Neural cell (in vitro differentiated cells): ENCODE measurements at regions not wholly inside any gene's neighbourhood (a gene's known extent, or its start where the extent isn't known, plus 50 kb on each side); places are given as distances from the start of the nearest gene placed in this dataset.

ENCODE experiments used
- H2AFZ ChIP-seq: fragments of 200-600, 300-800 bp; sonication (generic), shearing (Covaris generic); 2 replicates; pipeline ENCODE4 v1.6.0; 2014; ENCODE audit warnings: low read depth, mild to moderate bottlenecking, antibody characterized with exemption, low read length, moderate library complexity
- H3F3A ChIP-seq: fragments of 200-600 bp; shearing (Covaris generic); 2 replicates; pipeline ENCODE4 v1.6.1; 2016; ENCODE audit warnings: mild to moderate bottlenecking, moderate library complexity, mixed read lengths, antibody characterized with exemption, low read length; ENCODE audit not compliant: insufficient read depth, poor library complexity, severe bottlenecking
- H3K27ac ChIP-seq: fragments of 200-600, 300-800 bp; sonication (generic), shearing (Covaris generic); 2 replicates; pipeline ENCODE4 v1.5.1; 2014; ENCODE audit warnings: mild to moderate bottlenecking, low read length, moderate library complexity
- H3K27me3 ChIP-seq: fragments of 300-800, 200-600 bp; sonication (generic), shearing (Covaris generic); 2 replicates; pipeline ENCODE4 v1.6.0; 2014; ENCODE audit warnings: mild to moderate bottlenecking, low read depth, low read length, moderate library complexity; ENCODE audit not compliant: insufficient read depth
- H3K36me3 ChIP-seq: fragments of 300-800, 200-600 bp; sonication (generic), shearing (Covaris generic); 2 replicates; pipeline ENCODE4 v1.5.1; 2014; ENCODE audit warnings: mild to moderate bottlenecking, antibody characterized with exemption, low read length, moderate library complexity; ENCODE audit not compliant: insufficient read depth
- H3K4me2 ChIP-seq: fragments of 300-800, 200-600 bp; sonication (generic), shearing (Covaris generic); 2 replicates; pipeline ENCODE4 v1.6.0; 2014; ENCODE audit warnings: mild to moderate bottlenecking, low read length
- H3K4me3 ChIP-seq: fragments of 300-800, 200-600 bp; sonication (generic), shearing (Covaris generic); 2 replicates; pipeline ENCODE4 v1.5.1; 2014; ENCODE audit warnings: mild to moderate bottlenecking, low read length, moderate library complexity
- H3K79me2 ChIP-seq: fragments of 200-600 bp; shearing (Covaris generic); replicated peaks from 2 replicates; pipeline ENCODE4 v1.6.0; 2014; ENCODE audit warnings: mild to moderate bottlenecking, low read length, moderate library complexity; ENCODE audit not compliant: insufficient read depth
- H3K9ac ChIP-seq: fragments of 300-800, 200-600 bp; sonication (generic), shearing (Covaris generic); 2 replicates; pipeline ENCODE4 v1.6.1; 2016; ENCODE audit warnings: mild to moderate bottlenecking, low read length, mixed read lengths
- H3K9me2 ChIP-seq: fragments of 200-600 bp; shearing (Covaris generic); 2 replicates; pipeline ENCODE4 v1.6.1; 2016; ENCODE audit warnings: mild to moderate bottlenecking, low read length, mixed read lengths; ENCODE audit not compliant: insufficient read depth
- H3K9me3 ChIP-seq: fragments of 200-600, 300-800 bp; sonication (generic), shearing (Covaris generic); 2 replicates; pipeline ENCODE4 v1.6.1; 2016; ENCODE audit warnings: mild to moderate bottlenecking, mixed run types, low read length, moderate library complexity, mixed read lengths
- H4K20me1 ChIP-seq: fragments of 200-600 bp; shearing (Covaris generic); 2 replicates; pipeline ENCODE4 v1.6.1; 2016; ENCODE audit warnings: mild to moderate bottlenecking, mixed run types; ENCODE audit not compliant: insufficient read depth
- EP300 ChIP-seq: fragments of 450-650 bp; conservative IDR thresholded peaks from 2 replicates; pipeline ENCODE4 v1.6.1; 2014; ENCODE audit warnings: antibody characterized with exemption, mild to moderate bottlenecking, moderate library complexity; ENCODE audit not compliant: poor library complexity, severe bottlenecking
- EZH2 ChIP-seq: fragments of 200-600, 300-800 bp; shearing (Covaris generic), sonication (generic); IDR thresholded peaks from 2 replicates; pipeline ENCODE4 v1.6.1; 2014; ENCODE audit warnings: antibody characterized with exemption, low read length, borderline replicate concordance, mild to moderate bottlenecking; ENCODE audit not compliant: insufficient read depth, poor library complexity, severe bottlenecking
- MXI1 ChIP-seq: fragments of 450-650 bp; conservative IDR thresholded peaks from 2 replicates; pipeline ENCODE4 v1.6.1; 2014; ENCODE audit warnings: antibody characterized with exemption, mild to moderate bottlenecking; ENCODE audit not compliant: poor library complexity, severe bottlenecking
- POLR2AphosphoS5 ChIP-seq: IDR thresholded peaks from 2 replicates; pipeline ENCODE4 v1.6.1; 2012
- RAD21 ChIP-seq: fragments of 450-650 bp; conservative IDR thresholded peaks from 2 replicates; pipeline ENCODE4 v1.6.1; 2014; ENCODE audit warnings: antibody characterized with exemption, mild to moderate bottlenecking, moderate library complexity
- SMC3 ChIP-seq: fragments of 450-650 bp; conservative IDR thresholded peaks from 2 replicates; pipeline ENCODE4 v1.6.1; 2014; ENCODE audit warnings: antibody characterized with exemption, mild to moderate bottlenecking, moderate library complexity; ENCODE audit not compliant: poor library complexity
- TAF1 ChIP-seq: IDR thresholded peaks from 2 replicates; pipeline ENCODE4 v1.6.1; 2012; ENCODE audit warnings: low read depth
- TF ChIP-seq, protein P1 (sequence below): fragments of 450-650 bp; IDR thresholded peaks from 2 replicates; pipeline ENCODE4 v1.5.1; 2014; ENCODE audit warnings: antibody characterized with exemption, mild to moderate bottlenecking, moderate library complexity; ENCODE audit not compliant: poor library complexity, severe bottlenecking
- TF ChIP-seq, protein P2 (sequence below): IDR thresholded peaks from 2 replicates; pipeline ENCODE4 v1.6.1; 2012; ENCODE audit warnings: borderline replicate concordance

DNA sequence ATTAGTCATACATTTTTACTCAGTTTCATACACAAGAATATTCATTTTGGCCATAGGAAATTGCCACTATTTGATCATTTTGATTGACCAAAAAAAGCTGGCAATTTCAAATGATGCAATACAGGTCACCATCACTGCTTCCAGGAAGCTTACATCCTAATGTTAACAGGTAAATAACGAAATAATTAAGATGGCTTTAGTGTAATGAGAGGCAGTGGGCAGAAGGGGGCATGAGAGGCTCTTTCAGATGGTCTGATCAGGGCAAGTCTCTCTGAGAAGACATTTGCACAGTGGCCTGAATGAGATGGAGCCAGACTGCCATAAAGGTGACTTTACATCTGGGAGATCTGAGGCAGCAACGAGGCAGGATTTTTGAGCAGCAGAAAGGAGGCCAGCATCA is 170.7 kb downstream of the SLIT2 start:
- no peaks in the 10 kb centered on the region for H4K20me1 ChIP-seq
- TF ChIP-seq SMC3 = peak; percentile 69
- TF ChIP-seq EP300 = no peak
- no peak for TF ChIP-seq MXI1
- TF ChIP-seq, protein P1, sequence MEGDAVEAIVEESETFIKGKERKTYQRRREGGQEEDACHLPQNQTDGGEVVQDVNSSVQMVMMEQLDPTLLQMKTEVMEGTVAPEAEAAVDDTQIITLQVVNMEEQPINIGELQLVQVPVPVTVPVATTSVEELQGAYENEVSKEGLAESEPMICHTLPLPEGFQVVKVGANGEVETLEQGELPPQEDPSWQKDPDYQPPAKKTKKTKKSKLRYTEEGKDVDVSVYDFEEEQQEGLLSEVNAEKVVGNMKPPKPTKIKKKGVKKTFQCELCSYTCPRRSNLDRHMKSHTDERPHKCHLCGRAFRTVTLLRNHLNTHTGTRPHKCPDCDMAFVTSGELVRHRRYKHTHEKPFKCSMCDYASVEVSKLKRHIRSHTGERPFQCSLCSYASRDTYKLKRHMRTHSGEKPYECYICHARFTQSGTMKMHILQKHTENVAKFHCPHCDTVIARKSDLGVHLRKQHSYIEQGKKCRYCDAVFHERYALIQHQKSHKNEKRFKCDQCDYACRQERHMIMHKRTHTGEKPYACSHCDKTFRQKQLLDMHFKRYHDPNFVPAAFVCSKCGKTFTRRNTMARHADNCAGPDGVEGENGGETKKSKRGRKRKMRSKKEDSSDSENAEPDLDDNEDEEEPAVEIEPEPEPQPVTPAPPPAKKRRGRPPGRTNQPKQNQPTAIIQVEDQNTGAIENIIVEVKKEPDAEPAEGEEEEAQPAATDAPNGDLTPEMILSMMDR = peak; percentile 65
- no peak for TF ChIP-seq POLR2AphosphoS5
- peak; percentile 64 for TF ChIP-seq RAD21
- TF ChIP-seq, protein P2, sequence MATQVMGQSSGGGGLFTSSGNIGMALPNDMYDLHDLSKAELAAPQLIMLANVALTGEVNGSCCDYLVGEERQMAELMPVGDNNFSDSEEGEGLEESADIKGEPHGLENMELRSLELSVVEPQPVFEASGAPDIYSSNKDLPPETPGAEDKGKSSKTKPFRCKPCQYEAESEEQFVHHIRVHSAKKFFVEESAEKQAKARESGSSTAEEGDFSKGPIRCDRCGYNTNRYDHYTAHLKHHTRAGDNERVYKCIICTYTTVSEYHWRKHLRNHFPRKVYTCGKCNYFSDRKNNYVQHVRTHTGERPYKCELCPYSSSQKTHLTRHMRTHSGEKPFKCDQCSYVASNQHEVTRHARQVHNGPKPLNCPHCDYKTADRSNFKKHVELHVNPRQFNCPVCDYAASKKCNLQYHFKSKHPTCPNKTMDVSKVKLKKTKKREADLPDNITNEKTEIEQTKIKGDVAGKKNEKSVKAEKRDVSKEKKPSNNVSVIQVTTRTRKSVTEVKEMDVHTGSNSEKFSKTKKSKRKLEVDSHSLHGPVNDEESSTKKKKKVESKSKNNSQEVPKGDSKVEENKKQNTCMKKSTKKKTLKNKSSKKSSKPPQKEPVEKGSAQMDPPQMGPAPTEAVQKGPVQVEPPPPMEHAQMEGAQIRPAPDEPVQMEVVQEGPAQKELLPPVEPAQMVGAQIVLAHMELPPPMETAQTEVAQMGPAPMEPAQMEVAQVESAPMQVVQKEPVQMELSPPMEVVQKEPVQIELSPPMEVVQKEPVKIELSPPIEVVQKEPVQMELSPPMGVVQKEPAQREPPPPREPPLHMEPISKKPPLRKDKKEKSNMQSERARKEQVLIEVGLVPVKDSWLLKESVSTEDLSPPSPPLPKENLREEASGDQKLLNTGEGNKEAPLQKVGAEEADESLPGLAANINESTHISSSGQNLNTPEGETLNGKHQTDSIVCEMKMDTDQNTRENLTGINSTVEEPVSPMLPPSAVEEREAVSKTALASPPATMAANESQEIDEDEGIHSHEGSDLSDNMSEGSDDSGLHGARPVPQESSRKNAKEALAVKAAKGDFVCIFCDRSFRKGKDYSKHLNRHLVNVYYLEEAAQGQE = no peak
- no peak for TF ChIP-seq EZH2
- no peak for TF ChIP-seq TAF1
- no peak overlapping the region for H3K4me3 ChIP-seq
- no peak overlapping the region for H3K4me2 ChIP-seq
- no peaks in the 10 kb centered on the region for H3K9me2 ChIP-seq
- no peaks in the 10 kb centered on the region for H3K36me3 ChIP-seq
- H3K9ac ChIP-seq = no peak overlapping the region
- H3K79me2 ChIP-seq = no peaks in the 10 kb centered on the region
- H3K27me3 ChIP-seq = peaks cover 11% of the 10 kb centered on the region
- H3K27ac ChIP-seq = no peak overlapping the region
- H2AFZ ChIP-seq = no peak overlapping the region
- no peaks in the 10 kb centered on the region for H3F3A ChIP-seq
- H3K9me3 ChIP-seq = no peaks in the 10 kb centered on the region

DNA sequence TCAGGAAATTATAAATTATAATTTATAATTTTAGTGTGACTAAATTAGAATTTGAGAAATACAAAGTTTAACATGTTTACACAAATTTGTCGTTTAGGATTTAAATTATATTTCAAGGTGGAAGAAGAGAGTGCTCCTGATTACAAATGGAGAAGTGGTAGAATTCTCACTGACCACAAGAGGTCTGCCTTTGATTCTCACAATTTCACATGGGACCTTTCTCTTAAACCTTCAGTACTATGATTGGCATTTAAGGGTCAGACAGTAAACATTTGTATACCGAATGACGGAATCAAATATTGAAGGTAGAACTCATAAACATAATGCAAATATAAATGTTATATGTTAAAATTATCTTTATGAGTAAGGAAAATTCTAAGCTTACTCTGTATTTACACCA is 171.7 kb downstream of the SLIT2 start:
- Histone ChIP-seq H3K9me3 (no peaks in the 10 kb centered on the region), H2AFZ (no peak overlapping the region)
- TF ChIP-seq POLR2AphosphoS5 (no peak), EP300 (no peak), RAD21 (no peak), TAF1 (no peak)
- TF ChIP-seq, protein P2 = no peak
- TF ChIP-seq, protein P1 = no peak

More for the DNA sequence above, 171.7 kb downstream of the SLIT2 start:
- Histone ChIP-seq H3K4me3 (no peak overlapping the region), H3K27me3 (peaks cover 12% of the 10 kb centered on the region), H3K79me2 (no peaks in the 10 kb centered on the region), H3F3A (no peaks in the 10 kb centered on the region), H3K4me2 (no peak overlapping the region), H3K27ac (no peak overlapping the region), H3K9ac (no peak overlapping the region), H4K20me1 (no peaks in the 10 kb centered on the region), H3K36me3 (no peaks in the 10 kb centered on the region), H3K9me2 (no peaks in the 10 kb centered on the region)
